ENCODE measurements at regions not wholly inside any gene's neighbourhood (a gene's known extent, or its start where the extent isn't known, plus 50 kb on each side); places are given as distances from the start of the nearest gene placed in this dataset.

DNA sequence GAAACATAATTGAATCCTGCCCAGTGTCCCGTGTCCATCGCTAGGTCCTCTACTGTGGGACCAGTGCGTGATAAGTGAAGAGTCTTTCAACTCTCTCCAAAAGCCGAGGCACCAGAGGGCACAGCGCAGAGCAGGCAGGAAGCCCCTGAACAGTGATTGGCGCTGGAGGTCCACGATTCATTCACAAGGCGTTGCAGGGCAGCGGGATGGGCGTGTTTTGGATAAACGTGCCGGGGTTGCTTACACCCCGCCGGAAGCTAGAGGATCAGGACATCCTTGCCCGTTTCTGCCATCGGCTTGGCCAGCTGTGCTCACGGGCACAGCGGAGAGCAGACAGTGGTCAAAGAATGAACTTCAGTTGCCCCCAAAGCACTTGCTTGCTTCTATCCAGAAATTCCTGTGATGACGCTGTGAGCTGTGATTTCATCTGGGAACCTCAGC lies 86.0 kb upstream of the PFKP start:
- DNase-seq (ENCODE audit: low read depth): no peak

GRCh38 chr10:2980791-2981360 lies 86.5 kb upstream of the PFKP start:
- no peak for DNase-seq (ENCODE audit: low read depth)

- DNase-seq (ENCODE audit: low read depth): no peak
Measured at GRCh38 chr10:2980116-2980515, 87.2 kb upstream of the PFKP start.

GRCh38 chr10:2979306-2979705 lies 88.0 kb upstream of the PFKP start:
- no peak for DNase-seq (ENCODE audit: low read depth)

DNA sequence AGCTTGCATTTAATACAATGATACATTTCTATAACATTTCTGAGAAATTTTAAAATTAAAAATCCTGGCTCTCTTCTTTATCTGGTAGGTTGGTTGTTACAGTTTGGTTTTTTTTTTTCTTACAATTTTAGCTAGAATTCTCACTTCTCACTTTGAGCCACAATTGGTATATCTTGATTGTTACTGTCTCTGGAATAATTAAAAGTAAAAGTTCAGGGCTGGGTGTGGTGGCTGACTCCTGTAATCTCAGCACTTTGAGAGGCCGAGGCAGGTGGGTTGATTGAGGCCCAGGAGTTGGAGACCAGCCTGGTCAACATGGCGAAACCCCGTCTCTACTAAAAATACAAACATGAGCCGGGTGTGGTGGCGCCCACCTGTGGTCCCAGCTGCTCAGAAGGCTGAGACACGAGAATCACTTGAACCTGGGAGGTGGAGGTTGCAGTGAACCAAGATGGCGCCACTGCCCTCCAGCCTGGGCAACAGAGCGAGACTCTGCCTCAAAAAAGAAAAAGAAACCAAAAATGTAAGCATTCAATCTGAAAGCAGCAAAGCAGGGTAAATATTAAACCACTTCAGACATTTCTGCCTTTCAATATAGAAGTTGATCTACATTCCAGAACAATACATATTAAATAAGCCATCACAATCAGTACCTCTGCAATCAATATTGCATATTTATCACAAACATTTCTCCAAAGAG lies 88.6 kb upstream of the PFKP start:
- DNase-seq (ENCODE audit: low read depth): no peak

GRCh38 chr10:2978111-2978510 lies 89.2 kb upstream of the PFKP start:
- DNase-seq (ENCODE audit: low read depth): no peak

DNA sequence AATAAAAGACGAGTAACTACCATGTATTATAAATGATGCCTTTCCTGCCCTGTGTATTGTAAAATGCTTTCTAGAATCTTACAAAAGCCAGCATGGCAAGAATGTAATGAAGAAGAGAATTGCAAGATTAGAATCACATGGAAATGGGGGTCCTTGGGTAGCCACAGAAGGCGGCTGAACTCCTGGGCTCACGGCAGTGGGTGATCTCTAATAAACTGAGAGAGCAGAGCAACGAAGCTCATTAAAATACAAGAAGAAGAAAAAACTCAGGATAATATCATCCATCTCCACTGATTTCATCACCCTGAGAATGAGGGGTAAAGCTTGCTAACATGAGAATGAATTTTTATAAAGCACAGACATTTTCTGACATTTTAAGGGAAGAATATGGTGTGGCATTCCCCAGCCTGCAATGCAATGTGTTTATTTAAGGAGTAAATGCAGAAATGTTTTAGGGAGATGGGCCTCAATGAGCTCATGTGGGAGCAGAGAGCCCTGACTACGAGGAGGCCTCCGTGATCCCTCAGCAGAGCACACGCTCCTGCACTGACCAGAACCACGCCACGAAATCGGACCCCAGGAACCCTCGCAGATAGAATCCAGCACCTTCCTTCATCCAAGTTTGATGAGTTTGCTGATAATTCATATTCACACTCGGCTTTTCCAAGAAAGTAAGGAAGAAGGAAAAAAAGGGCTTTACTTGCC lies 92.7 kb upstream of the PFKP start:
- no peak for DNase-seq (ENCODE audit: low read depth)

DNA sequence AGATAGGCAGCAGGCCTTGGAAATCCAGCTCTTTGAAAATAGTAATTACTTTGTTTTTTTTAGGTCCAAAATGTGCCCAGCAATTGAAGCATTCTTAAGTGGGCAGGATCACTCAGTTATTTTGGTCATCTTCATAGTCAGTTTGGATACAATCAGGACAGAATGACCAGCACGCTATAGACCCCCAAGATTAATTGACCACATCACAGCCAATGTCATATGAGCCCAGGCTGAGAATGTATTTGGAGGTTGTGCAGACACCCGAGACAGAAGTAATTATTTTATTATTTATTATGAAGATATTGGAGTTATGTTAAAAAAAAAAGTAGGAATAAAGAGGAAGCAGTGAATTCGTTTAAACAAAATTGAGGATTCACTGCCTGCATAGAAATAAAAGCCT lies 93.3 kb upstream of the PFKP start:
- DNase-seq (ENCODE audit: low read depth): no peak

DNA sequence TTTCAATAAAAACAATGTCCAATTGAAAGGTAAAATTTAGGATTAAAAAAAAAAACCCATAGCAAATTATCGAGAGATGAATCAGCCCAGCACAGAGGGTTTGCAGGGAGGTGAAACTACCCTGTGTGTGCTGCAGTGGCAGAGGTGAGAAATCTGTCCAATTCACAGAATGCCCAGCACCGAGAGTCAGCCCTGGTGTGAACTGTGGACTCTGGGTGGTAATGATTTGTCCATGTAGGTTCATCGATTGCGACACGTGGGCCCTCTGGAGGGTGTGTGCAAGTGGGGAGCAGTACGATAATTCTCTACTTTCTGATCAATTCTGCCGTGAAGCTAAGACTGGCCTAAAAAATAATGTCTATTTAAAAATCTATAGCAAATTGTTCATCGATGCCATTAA lies 94.5 kb upstream of the PFKP start:
- DNase-seq (ENCODE audit: low read depth): no peak

DNA sequence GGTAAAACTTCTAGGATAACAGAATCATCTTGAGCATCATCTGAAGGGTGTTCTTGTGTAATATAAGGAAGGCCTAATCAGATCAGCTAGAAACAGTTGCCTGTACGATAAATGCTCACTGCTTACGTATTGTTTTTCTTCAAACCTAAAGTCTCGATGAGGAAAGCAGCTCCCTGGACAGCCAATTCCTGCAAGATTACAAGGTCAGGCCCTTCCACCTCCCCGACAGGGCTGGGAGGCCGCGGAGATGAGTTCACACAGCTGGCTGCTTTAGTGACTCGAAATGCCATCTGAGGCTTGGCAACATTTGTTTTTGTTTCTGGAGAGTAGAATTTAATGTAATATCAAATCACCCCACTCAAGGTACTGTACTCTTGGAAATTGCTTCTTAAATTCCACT lies 95.1 kb upstream of the PFKP start:
- DNase-seq (ENCODE audit: low read depth): no peak

GRCh38 chr10:2970190-2970823 lies 97.0 kb upstream of the PFKP start:
- no peak for DNase-seq (ENCODE audit: low read depth)

DNA sequence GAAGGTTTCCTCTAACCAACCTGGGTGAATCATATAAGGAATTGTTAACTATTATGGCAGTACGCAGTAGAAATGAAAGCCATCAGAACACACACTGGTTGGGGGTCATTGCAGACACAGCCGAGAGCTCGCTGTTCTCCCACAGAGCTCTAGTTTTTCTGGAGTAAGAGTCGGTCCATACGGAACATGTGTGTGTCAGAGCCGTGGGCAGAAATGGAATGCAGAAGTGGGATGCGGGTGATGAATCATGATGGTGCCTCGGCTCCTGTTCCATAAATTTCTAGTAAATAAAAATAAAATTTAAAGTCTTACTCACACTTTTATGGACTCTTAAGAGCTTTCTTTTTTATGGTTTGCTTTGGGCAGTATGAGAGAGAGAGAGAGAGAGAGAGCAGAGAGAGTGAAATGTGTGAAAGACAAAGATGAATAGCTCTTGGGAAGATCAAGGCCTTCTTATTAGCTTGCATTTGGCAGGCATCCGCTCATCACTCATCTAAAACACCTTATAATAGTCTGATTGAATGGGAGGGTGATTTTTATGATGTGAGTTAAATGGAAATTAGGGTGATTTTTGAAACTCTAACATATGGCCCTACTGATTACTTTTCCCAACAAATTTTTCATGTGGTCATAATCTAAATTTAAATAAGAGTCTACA lies 98.8 kb upstream of the PFKP start:
- DNase-seq (ENCODE audit: low read depth): no peak

DNA sequence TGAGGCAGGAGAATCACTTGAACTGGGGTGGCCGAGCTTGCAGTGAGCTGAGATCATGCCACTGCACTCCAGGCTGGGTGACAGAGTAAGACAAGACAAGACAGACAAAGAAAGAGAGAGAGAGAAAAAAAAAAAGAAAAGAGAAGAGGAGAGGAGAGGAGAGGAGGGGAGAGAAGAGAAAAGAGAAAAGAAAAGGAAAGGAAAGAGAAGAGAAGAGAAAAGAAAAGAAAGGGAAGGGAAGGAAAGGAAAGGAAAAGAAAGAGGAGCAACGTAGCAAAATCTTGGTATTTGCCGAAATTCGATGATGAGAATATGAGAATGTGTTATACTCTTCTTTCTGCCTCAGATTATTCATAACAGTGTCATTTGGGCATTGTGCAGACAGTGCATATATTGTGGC lies 101.2 kb upstream of the PFKP start:
- DNase-seq (ENCODE audit: low read depth): no peak

DNA sequence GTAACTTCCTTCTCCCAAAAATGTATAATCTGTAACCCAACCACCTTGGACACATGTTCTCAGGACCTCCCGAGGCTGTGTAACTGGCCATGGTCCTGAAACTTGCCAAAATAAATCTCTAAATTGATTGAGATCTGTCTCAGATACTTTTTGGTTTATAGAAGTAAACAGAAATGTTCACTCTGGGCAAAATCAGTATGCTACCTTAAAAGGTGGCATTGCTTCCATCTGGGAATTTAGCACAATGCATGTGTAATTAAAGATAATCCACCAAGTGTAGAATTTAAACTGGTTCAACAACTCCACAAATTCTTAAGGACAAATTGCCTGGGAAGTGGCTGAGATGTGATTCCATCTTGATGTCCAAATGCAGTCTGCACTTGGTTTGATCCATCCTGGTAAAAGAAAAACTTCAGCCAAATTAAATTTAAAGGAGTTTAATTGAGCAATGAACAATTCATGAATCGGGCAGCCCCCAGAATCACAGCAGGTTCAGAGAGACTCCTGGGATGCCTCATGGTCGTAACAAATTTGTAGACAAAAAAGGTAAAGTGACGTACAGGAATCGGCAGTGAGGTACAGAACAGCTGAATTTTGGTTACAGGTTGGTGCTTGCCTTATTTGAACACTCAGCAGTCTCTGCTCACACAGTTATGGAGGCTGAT lies 102.6 kb upstream of the PFKP start:
- no peak for DNase-seq (ENCODE audit: low read depth)

DNA sequence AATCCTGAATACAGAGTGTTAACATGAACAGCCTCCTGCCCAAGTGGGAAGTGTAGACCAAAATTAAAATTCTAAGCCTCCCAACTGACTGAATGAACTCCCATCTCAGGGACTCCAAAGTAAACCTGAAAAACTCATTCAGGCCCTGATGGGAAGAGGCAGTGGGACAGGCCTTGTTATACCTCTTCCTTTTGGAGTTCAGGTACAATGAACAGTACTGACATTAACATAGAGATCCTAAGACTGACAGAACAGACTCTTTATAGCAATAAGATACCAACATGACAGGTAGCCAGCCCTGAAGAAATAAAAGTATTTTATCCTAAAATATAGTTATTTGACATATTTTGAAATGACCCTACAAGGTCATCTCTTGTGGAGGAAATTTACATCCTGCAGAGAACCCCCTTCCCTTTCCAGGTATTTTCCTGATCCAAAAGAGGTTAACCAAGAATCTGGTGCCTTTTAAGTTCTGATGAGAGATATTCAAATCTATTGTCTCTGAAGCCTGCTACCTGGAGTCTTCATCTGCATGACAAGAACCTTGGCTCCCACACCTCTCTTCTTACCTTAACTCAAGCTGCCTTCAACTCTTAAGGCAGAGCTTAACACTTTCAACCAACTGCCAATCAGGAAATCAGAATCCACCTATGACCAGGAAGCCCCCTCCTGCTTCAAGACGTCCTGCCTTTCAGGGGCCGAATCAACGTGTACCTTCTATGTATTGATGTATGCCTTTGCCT lies 103.3 kb upstream of the PFKP start:
- no peak for DNase-seq (ENCODE audit: low read depth)

GRCh38 chr10:2962194-2962593 lies 105.2 kb upstream of the PFKP start:
- DNase-seq (ENCODE audit: low read depth): no peak

DNA sequence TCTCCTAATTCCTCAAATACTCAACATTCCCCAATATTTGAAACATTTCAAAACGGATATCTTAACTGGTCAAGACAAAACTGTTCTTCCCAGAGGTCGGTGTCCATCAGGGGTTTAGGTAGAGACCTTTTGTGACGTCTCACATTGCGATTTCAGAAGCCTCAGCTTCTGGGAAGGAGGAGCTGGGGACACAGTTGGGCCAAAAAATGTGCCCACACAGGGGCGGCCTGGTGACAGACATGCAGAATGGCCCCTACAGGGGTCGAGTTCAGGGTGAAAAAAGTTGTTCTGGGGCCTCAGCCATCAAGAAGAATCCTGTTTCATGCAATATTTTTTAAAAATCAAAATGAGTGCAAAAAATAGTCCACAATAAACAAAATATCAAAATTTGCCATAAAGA lies 108.7 kb upstream of the PFKP start:
- no peak for DNase-seq (ENCODE audit: low read depth)

DNA sequence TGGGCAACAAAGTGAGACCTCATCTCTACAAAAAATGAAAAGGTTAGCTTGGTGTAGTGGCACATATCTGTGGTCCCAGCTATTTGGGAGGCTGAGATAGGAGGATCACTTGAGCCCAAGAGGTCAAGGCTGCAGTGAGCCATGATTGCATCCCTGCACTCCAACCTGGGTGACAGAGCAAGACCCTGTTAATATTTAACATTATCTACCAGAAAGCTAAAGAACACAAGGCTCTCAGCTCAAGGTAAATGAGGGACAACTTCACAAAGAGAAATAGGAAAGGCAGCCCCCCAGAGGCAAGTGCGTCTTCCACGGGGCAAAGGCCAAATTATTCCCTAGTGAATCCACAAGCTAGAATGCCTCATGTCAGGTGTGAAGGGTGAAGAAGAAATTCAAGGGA lies 109.6 kb upstream of the PFKP start:
- no peak for DNase-seq (ENCODE audit: low read depth)

DNA sequence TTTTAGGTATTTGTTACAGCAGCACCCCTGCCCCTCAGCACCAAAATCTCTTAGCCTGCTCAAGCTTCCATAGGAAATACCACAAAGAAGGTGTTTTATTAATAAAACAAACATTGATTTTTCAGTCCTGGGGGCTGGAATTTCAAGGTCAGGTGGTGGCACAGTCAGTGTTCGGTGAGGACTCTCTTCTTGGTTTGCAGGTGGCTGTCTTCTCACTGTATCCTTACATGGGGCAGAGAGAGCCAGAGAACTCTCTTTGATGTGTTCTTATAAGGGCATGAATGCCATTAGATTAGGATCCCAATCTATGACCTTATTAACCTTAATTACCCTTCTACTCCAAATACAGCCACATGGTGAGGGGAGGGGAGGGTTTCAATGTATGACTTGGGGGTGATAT lies 112.3 kb upstream of the PFKP start:
- no peak for DNase-seq (ENCODE audit: low read depth)

DNA sequence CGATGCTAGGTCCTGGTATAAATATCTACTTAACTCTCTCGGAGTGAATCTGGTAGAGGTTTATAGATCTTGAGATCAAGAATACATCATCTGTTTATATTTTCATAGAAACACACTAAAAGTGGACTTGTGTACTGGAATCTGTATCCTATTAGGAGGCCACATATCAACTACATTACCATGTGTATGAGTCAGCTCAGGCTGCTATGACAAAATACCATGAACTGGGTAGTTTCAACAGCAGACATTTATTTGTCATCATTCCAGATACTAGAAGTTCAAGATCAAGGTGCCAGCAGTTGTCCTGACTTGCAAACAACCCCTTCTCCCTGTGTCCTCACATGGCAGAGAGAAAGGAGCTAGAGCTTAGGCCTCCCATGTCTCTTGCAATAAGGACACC lies 113.9 kb upstream of the PFKP start:
- DNase-seq (ENCODE audit: low read depth): no peak

DNA sequence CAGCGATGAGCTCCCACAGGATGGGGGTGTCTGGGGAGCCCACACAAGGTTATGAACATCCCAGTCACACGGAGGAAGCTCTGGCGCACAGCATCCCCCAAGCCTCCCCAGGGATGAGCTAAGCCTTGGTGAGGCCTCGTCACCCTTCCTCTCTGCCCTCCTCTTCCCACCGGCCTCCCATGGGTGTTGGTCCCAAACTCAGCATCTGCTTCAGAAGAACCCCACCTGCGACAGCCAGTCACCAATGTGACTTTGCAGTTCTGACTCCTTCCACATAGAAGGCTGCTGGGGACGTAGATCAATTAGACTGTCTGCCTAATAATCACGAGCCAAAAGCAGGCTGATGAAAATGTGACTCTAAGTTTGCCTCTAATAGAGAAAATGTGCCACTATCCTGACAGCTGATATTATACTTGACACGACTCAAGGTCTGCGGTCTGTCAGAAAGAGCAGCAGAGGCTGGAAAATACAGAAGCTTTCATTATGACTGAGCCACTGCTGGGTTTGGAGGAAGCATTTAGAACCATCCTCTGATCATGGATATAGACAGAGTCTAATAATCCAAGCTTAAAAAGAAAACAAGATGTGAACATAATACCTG lies 116.0 kb upstream of the PFKP start:
- DNase-seq (ENCODE audit: low read depth): no peak

Measured in CMK (cell line).